Left renal cortex interstitium (tissue), 4 donors: ENCODE measurements at regions not wholly inside any gene's neighbourhood (a gene's known extent, or its start where the extent isn't known, plus 50 kb on each side); places are given as distances from the start of the nearest gene placed in this dataset.

Experiments
- DNase-seq, 4 donors: peaks; one replicate each; pipeline ENCODE4 v3.0.0-alpha.2; 2013; ENCODE audit warnings: low read depth in 4 of 4, low spot score in 2 of 4, missing footprints in 1 of 4

GRCh38 chr11:33560729-33561128, 139.9 kb downstream of the C11orf91 start:
- no peak for DNase-seq

- DNase-seq, result no peak
Measured at GRCh38 chr11:33559567-33559966, 141.1 kb downstream of the C11orf91 start.

GRCh38 chr11:33558097-33558496, 142.5 kb downstream of the C11orf91 start:
- DNase-seq, result no peak

GRCh38 chr11:33557201-33557600, 143.4 kb downstream of the C11orf91 start:
- no peak for DNase-seq

GRCh38 chr11:33554219-33554618, 146.4 kb downstream of the C11orf91 start:
- DNase-seq, result no peak

- no peak for DNase-seq
Measured at GRCh38 chr11:33553486-33553885, 147.1 kb downstream of the C11orf91 start.

GRCh38 chr11:33552756-33553155, 147.9 kb downstream of the C11orf91 start:
- DNase-seq, result no peak

GRCh38 chr11:33551051-33551450, 149.6 kb downstream of the C11orf91 start:
- no peak for DNase-seq

GRCh38 chr11:33549483-33549882, 151.1 kb downstream of the C11orf91 start:
- DNase-seq, result no peak

- DNase-seq, result no peak
Measured at GRCh38 chr11:33545931-33546330, 154.7 kb downstream of the C11orf91 start.

- DNase-seq, result no peak
Measured at GRCh38 chr11:33544593-33545373, 155.8 kb downstream of the C11orf91 start.

- no peak for DNase-seq
Measured at GRCh38 chr11:33543823-33544222, 156.8 kb downstream of the C11orf91 start.

- peak in 1 of 4 donors; percentile 21 for DNase-seq
Measured at GRCh38 chr11:33542921-33543320, 157.7 kb downstream of the C11orf91 start.

GRCh38 chr11:33540946-33541915, 159.4 kb downstream of the C11orf91 start:
- DNase-seq, result no peak

- no peak for DNase-seq
Measured at GRCh38 chr11:33540427-33540826, 160.2 kb downstream of the C11orf91 start.

- DNase-seq, result no peak
Measured at GRCh38 chr11:33539751-33540150, 160.9 kb downstream of the C11orf91 start.

GRCh38 chr11:33538726-33539125, 161.9 kb downstream of the C11orf91 start:
- no peak for DNase-seq

GRCh38 chr11:33536178-33536577, 164.4 kb downstream of the C11orf91 start:
- no peak for DNase-seq

- no peak for DNase-seq
Measured at GRCh38 chr11:33534575-33534974, 166.1 kb downstream of the C11orf91 start.

- no peak for DNase-seq
Measured at GRCh38 chr11:33533386-33534052, 167.1 kb downstream of the C11orf91 start.
